A673 (cell line): ENCODE measurements at regions not wholly inside any gene's neighbourhood (a gene's known extent, or its start where the extent isn't known, plus 50 kb on each side); places are given as distances from the start of the nearest gene placed in this dataset.

Experiments
- BruUV-seq: library from RNA; stranded (reverse); fragments of 400-500 nt; replicated peaks from 2 replicates; lab custom pipeline; 2021; lab: Mats Ljungman, UMichigan
- CTCF ChIA-PET: fragments of 300-600 bp; sonication (Branson Sonifier 250); formaldehyde crosslinking; loops from one replicate; lab custom pipeline; 2022; ENCODE audit warnings: antibody characterized with exemption; lab: Charles Lee
- POLR2A ChIA-PET: fragments of 300-600 bp; sonication (Branson Sonifier 250); formaldehyde crosslinking; loops from one replicate; lab custom pipeline; 2022; ENCODE audit warnings: antibody characterized with exemption; ENCODE audit not compliant: low non-redundant PET; lab: Charles Lee
- DNase-seq: peaks from one replicate; pipeline ENCODE4 v3.0.0-alpha.2; 2015; ENCODE audit warnings: low spot score
- H3K27ac ChIP-seq: fragments of 200-600 bp; sonication (generic); 2 replicates; pipeline ENCODE4 v1.5.1; 2016; ENCODE audit warnings: mixed run types, low read depth, mild to moderate bottlenecking, mixed read lengths, antibody characterized with exemption, low read length; ENCODE audit not compliant: poor library complexity, severe bottlenecking
- H3K27me3 ChIP-seq: fragments of 200-600 bp; sonication (generic); replicated peaks from 2 replicates; pipeline ENCODE4 v1.6.1; 2017; ENCODE audit warnings: mixed run types, low read depth, mild to moderate bottlenecking, mixed read lengths, antibody characterized with exemption, low read length; ENCODE audit not compliant: insufficient read depth, poor library complexity
- H3K36me3 ChIP-seq: fragments of 200-600 bp; sonication (generic); 2 replicates; pipeline ENCODE4 v1.6.1; 2016; ENCODE audit warnings: mixed run types, mild to moderate bottlenecking, mixed read lengths, antibody characterized with exemption, low read length; ENCODE audit not compliant: insufficient read depth, poor library complexity, severe bottlenecking
- H3K4me1 ChIP-seq: fragments of 200-600 bp; sonication (generic); 2 replicates; pipeline ENCODE4 v1.6.1; 2017; ENCODE audit warnings: mixed run types, mild to moderate bottlenecking, mixed read lengths, antibody characterized with exemption, low read length; ENCODE audit not compliant: insufficient read depth, poor library complexity, severe bottlenecking
- H3K4me3 ChIP-seq: fragments of 200-600 bp; sonication (generic); 2 replicates; pipeline ENCODE4 v1.5.1; 2016; ENCODE audit warnings: low read depth, mixed run types, mild to moderate bottlenecking, mixed read lengths, low read length; ENCODE audit not compliant: poor library complexity, severe bottlenecking
- H3K9me3 ChIP-seq: fragments of 200-600 bp; sonication (generic); 2 replicates; pipeline ENCODE4 v1.6.1; 2016; ENCODE audit warnings: mixed run types, low read depth, mild to moderate bottlenecking, mixed read lengths, antibody characterized with exemption, low read length; ENCODE audit not compliant: poor library complexity, severe bottlenecking
- EZH2 ChIP-seq: fragments of 200-600 bp; sonication (generic); IDR thresholded peaks from 2 replicates; pipeline ENCODE4 v1.6.1; 2017; ENCODE audit warnings: borderline replicate concordance, low read depth, mild to moderate bottlenecking, mixed read lengths, antibody characterized with exemption, low read length; ENCODE audit not compliant: poor library complexity, severe bottlenecking
- intact Hi-C: fragments of 100-400 bp; cut with micrococcal nuclease; formaldehyde crosslinking; loops from one replicate; pipeline ENCODE4 v1.10.0; 2022; ENCODE audit not compliant: unreplicated experiment
- TF ChIP-seq, protein P1 (sequence below): fragments of 300-800, 200-600 bp; sonication (generic); conservative IDR thresholded peaks from 2 replicates; pipeline ENCODE4 v1.5.1; 2017; ENCODE audit warnings: low read depth, mild to moderate bottlenecking, antibody characterized with exemption, low read length, moderate library complexity, mixed read lengths

DNA sequence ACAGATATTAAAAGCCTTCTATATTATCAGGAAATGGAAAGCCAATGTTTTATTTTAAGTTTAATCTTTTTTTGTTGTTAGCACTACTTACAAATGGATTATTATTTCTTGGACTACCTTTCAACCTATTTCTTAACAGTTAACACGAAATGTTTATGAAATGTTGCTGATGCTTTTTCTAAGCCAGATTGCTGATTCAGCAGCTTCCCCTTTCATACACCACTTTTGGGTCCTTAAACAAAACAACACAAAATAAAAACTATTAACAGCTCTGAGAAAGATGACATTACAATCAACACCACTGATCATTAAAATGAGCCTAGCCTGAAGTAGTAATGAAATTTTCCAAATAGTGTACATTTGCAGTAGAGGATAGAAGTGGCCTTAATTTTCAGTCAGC lies 99.2 kb upstream of the VEPH1 start:
- peaks cover 3% of the 10 kb centered on the region for H3K4me1 ChIP-seq
- no peaks in the 10 kb centered on the region for H3K9me3 ChIP-seq
- TF ChIP-seq, protein P1, sequence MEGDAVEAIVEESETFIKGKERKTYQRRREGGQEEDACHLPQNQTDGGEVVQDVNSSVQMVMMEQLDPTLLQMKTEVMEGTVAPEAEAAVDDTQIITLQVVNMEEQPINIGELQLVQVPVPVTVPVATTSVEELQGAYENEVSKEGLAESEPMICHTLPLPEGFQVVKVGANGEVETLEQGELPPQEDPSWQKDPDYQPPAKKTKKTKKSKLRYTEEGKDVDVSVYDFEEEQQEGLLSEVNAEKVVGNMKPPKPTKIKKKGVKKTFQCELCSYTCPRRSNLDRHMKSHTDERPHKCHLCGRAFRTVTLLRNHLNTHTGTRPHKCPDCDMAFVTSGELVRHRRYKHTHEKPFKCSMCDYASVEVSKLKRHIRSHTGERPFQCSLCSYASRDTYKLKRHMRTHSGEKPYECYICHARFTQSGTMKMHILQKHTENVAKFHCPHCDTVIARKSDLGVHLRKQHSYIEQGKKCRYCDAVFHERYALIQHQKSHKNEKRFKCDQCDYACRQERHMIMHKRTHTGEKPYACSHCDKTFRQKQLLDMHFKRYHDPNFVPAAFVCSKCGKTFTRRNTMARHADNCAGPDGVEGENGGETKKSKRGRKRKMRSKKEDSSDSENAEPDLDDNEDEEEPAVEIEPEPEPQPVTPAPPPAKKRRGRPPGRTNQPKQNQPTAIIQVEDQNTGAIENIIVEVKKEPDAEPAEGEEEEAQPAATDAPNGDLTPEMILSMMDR: no peak
- no peak for TF ChIP-seq EZH2
- ChIA-PET CTCF (no interaction called here), POLR2A (no interaction called here)
- H3K27me3 ChIP-seq: no peaks in the 10 kb centered on the region
- no peak overlapping the region for H3K27ac ChIP-seq
- no TSS peak for BruUV-seq
- no peak overlapping the region for H3K4me3 ChIP-seq
- no peaks in the 10 kb centered on the region for H3K36me3 ChIP-seq
- intact Hi-C loops: loop anchor here (10.0 kb wide), 1 partner anchor 1192 kb away; no protein-coding TSS in a partner anchor
- DNase-seq: no peak

GRCh38 chr3:157595259-157595658 lies 92.0 kb upstream of the VEPH1 start:
- POLR2A ChIA-PET: no interaction called here
- Histone ChIP-seq H3K4me1 (no peaks in the 10 kb centered on the region), H3K9me3 (no peaks in the 10 kb centered on the region), H3K4me3 (no peak overlapping the region), H3K27ac (no peak overlapping the region), H3K27me3 (peaks cover 6% of the 10 kb centered on the region), H3K36me3 (no peaks in the 10 kb centered on the region)
- DNase-seq: no peak
- BruUV-seq: no TSS peak
- TF ChIP-seq, protein P1: no peak
- TF ChIP-seq EZH2: no peak
- intact Hi-C loops: no loop called here
- CTCF ChIA-PET: no interaction called here

DNA sequence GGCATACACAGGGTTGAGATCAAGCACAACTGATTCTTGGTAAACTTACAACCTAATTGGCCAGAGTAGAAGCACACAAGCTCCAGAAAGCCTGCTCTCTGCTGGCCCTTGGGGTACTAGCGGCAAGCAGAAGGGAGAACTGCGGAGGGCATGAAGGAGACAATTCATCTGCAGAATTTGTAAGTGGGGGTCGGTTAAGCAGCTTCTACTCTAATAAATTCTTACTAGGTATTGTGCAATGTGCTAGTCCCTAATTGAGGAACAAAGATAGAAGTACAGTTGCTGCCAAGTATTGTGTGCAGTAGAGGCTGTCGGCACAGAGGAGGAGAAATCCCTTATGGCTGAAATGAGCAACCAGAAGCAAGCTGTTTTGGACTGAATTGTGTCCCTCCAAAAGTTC lies 91.2 kb upstream of the VEPH1 start:
- H3K36me3 ChIP-seq: no peaks in the 10 kb centered on the region
- DNase-seq: peak; percentile 18
- ChIA-PET POLR2A (no interaction called here), CTCF (no interaction called here)
- H3K4me3 ChIP-seq: no peak overlapping the region
- no TSS peak for BruUV-seq
- intact Hi-C loops: no loop called here
- H3K27me3 ChIP-seq: peaks cover 6% of the 10 kb centered on the region
- no peaks in the 10 kb centered on the region for H3K9me3 ChIP-seq
- no peak overlapping the region for H3K27ac ChIP-seq
- TF ChIP-seq, protein P1: peak; percentile 38
- no peak for TF ChIP-seq EZH2
- H3K4me1 ChIP-seq: no peaks in the 10 kb centered on the region
